A549 (cell line): ENCODE measurements at regions not wholly inside any gene's neighbourhood (a gene's known extent, or its start where the extent isn't known, plus 50 kb on each side); places are given as distances from the start of the nearest gene placed in this dataset.

ENCODE experiments used
- CTCF ChIP-seq: fragments of >200 bp; sonication (Bioruptor Twin); formaldehyde crosslinking; IDR thresholded peaks from 3 replicates; pipeline ENCODE4 v1.5.1; 2016
- TP53 ChIP-seq: fragments of 250-450 bp; sonication (Bioruptor Pico); IDR thresholded peaks from 2 replicates; pipeline ENCODE4 v1.5.0; 2021; ENCODE audit warnings: mild to moderate bottlenecking, moderate library complexity

- TF ChIP-seq TP53 (CRISPR knock-in tag): no peak
- TF ChIP-seq CTCF: no peak
These were observed 286.8 kb downstream of the ARL6IP6 start for GRCh38 chr2:153005071-153005730.
